Ovary (tissue), 7 donors: ENCODE measurements at regions not wholly inside any gene's neighbourhood (a gene's known extent, or its start where the extent isn't known, plus 50 kb on each side); places are given as distances from the start of the nearest gene placed in this dataset.

Experiments
- DNase-seq, 5 donors: peaks; one replicate each; pipeline ENCODE4 v3.0.0-alpha.2; 2019 to 2020
- H3K27ac ChIP-seq, 2 donors: fragments of 200-600 bp; one replicate each; pipeline versions ENCODE4 v1.5.1 to v1.8.0; 2019 to 2022
- H3K27me3 ChIP-seq: fragments of 200-600 bp; one replicate; pipeline ENCODE4 v1.8.0; 2022
- H3K36me3 ChIP-seq: fragments of 200-600 bp; sonication (generic); one replicate; pipeline ENCODE4 v1.5.1; 2019
- H3K4me1 ChIP-seq: one replicate; pipeline ENCODE4 v1.8.1; 2013; ENCODE audit warnings: mild to moderate bottlenecking, moderate library complexity; ENCODE audit not compliant: insufficient read depth
- H3K4me3 ChIP-seq: fragments of 200-600 bp; sonication (generic); one replicate; pipeline ENCODE4 v1.5.1; 2017
- H3K9me3 ChIP-seq, 2 donors: fragments of 200-600 bp in 1 of 2; sonication (generic) in 1 of 2; one replicate each; pipeline versions ENCODE4 v1.5.1 to v1.8.1; 2013 to 2019; ENCODE audit warnings: mild to moderate bottlenecking in 1 of 2, moderate library complexity in 1 of 2
- CTCF ChIP-seq, 3 donors: fragments of 450-650 bp in 2 of 3; fragments of 200-600 bp in 1 of 3; IDR thresholded peaks; one replicate each; pipeline versions ENCODE4 v1.5.1 to v1.8.0; 2016 to 2022; ENCODE audit warnings: antibody characterized with exemption in 3 of 3, mild to moderate bottlenecking in 1 of 3
- EP300 ChIP-seq: sonication (generic); formaldehyde crosslinking; IDR thresholded peaks from one replicate; pipeline ENCODE4 v1.6.1; 2017; ENCODE audit warnings: antibody characterized with exemption
- POLR2A ChIP-seq: fragments of 450-650 bp; IDR thresholded peaks from one replicate; pipeline ENCODE4 v1.6.1; 2017; ENCODE audit warnings: antibody characterized with exemption, mild to moderate bottlenecking, moderate library complexity
- WGBS, 3 donors: extraction: QIAGEN DNeasy Blood & Tissue Kit in 1 of 3; methylation state at CpG; one replicate each; pipeline versions ENCODE4 v1.1.5 to v1.1.7; 2013 to 2017; 5-methylcytosine and 5-hydroxymethylcytosine counted together
- intact Hi-C, 4 donors: fragments of 100-400 bp; cut with DNase I; formaldehyde crosslinking; loops; one replicate each; pipeline versions ENCODE4 v1.11.0 to v1.15.1; 2022 to 2023
- donor health status: DM: no; HTN: no; CAD: no; lungs with moderate emphysema.
- donor health status: DM: no; HTN: no; CAD: no.
- donor health status: Bipolar disorder and iron deficiency.
- donor health status: DM: no; HTN: no; CAD: no.
- donor health status: DM: yes; HTN: yes; CAD: no.

- Histone ChIP-seq H3K9me3 (no peaks in the 10 kb centered on the region), H3K27me3 (no peaks in the 10 kb centered on the region), H3K36me3 (no peaks in the 10 kb centered on the region), H3K4me1 (no peaks in the 10 kb centered on the region), H3K27ac (no peak overlapping the region), H3K4me3 (no peak overlapping the region)
- intact Hi-C loops, result no loop called here
- 53 to 61% (median 56%) methylated on average over 5 of the region's 5 CpGs for WGBS, 3 donors
- TF ChIP-seq POLR2A, result no peak
- TF ChIP-seq EP300, result no peak
- TF ChIP-seq CTCF (IDR thresholded peaks at IDR 0.05), result no peak
- DNase-seq, result no peak
Observed at GRCh38 chr1:242871471-242872030, 347.1 kb upstream of the PLD5 start.

GRCh38 chr1:242870966-242871365, 346.5 kb upstream of the PLD5 start:
- intact Hi-C loops, result no loop called here
- no peaks in the 10 kb centered on the region for H3K27me3 ChIP-seq
- H3K4me1 ChIP-seq, result no peaks in the 10 kb centered on the region
- DNase-seq, result no peak
- no peaks in the 10 kb centered on the region for H3K36me3 ChIP-seq
- TF ChIP-seq POLR2A, result no peak
- no peak for TF ChIP-seq CTCF (IDR thresholded peaks at IDR 0.05)
- TF ChIP-seq EP300, result no peak
- no peak overlapping the region for H3K27ac ChIP-seq
- H3K4me3 ChIP-seq, result no peak overlapping the region
- H3K9me3 ChIP-seq, result no peaks in the 10 kb centered on the region

- H3K27ac ChIP-seq, result no peak overlapping the region
- intact Hi-C loops, result no loop called here
- H3K36me3 ChIP-seq, result no peaks in the 10 kb centered on the region
- 51 to 60% (median 54%) methylated on average over 4 of the region's 4 CpGs for WGBS, 3 donors
- no peak for TF ChIP-seq EP300
- TF ChIP-seq POLR2A, result no peak
- H3K27me3 ChIP-seq, result no peaks in the 10 kb centered on the region
- H3K4me3 ChIP-seq, result no peak overlapping the region
- no peak for DNase-seq
- no peaks in the 10 kb centered on the region for H3K9me3 ChIP-seq
- no peaks in the 10 kb centered on the region for H3K4me1 ChIP-seq
Observed at GRCh38 chr1:242856289-242856688, 331.8 kb upstream of the PLD5 start.

GRCh38 chr1:242854466-242854865, 330.0 kb upstream of the PLD5 start:
- no peak for DNase-seq
- H3K4me1 ChIP-seq, result no peaks in the 10 kb centered on the region
- no peak overlapping the region for H3K4me3 ChIP-seq
- no peaks in the 10 kb centered on the region for H3K9me3 ChIP-seq
- H3K27me3 ChIP-seq, result no peaks in the 10 kb centered on the region
- no peaks in the 10 kb centered on the region for H3K36me3 ChIP-seq
- intact Hi-C loops, result no loop called here
- 69 to 82% (median 70%) methylated on average over 3 of the region's 3 CpGs for WGBS, 3 donors
- no peak for TF ChIP-seq EP300
- no peak for TF ChIP-seq POLR2A
- no peak for TF ChIP-seq CTCF (IDR thresholded peaks at IDR 0.05)
- H3K27ac ChIP-seq, result no peak overlapping the region

GRCh38 chr1:242847390-242847993, 323.0 kb upstream of the PLD5 start:
- no peak overlapping the region for H3K4me3 ChIP-seq
- no peaks in the 10 kb centered on the region for H3K4me1 ChIP-seq
- H3K9me3 ChIP-seq, result no peaks in the 10 kb centered on the region
- H3K27ac ChIP-seq, result no peak overlapping the region
- no peak for DNase-seq
- intact Hi-C loops, result no loop called here
- no peak for TF ChIP-seq EP300
- TF ChIP-seq CTCF (IDR thresholded peaks at IDR 0.05), result no peak
- no peak for TF ChIP-seq POLR2A
- no peaks in the 10 kb centered on the region for H3K27me3 ChIP-seq
- H3K36me3 ChIP-seq, result no peaks in the 10 kb centered on the region
- 15 to 33% (median 27%) methylated on average over 3 of the region's 3 CpGs for WGBS, 3 donors
